ENCODE measurements at regions not wholly inside any gene's neighbourhood (a gene's known extent, or its start where the extent isn't known, plus 50 kb on each side); places are given as distances from the start of the nearest gene placed in this dataset.
A peak's percentile ranks its signal among the peaks of the same experiment; 100 is the strongest.

- Histone ChIP-seq H3K4me1 (ENCODE audit: control insufficient read depth, insufficient read depth, low read length) (peaks cover 5% of the 10 kb centered on the region), H3K9ac (ENCODE audit: low read length) (no peak overlapping the region), H3K27me3 (replicated peaks; ENCODE audit: control insufficient read depth, insufficient read depth, low read length) (no peaks in the 10 kb centered on the region), H3K36me3 (ENCODE audit: control insufficient read depth, insufficient read depth, low read length, severe bottlenecking) (no peaks in the 10 kb centered on the region), H3K4me3 (ENCODE audit: low read length) (no peak overlapping the region), H3K9me3 (ENCODE audit: control insufficient read depth, low read length) (no peaks in the 10 kb centered on the region)
- no peak for DNase-seq (ENCODE audit: low read depth)
Measured at GRCh38 chr3:25049304-25049703, 378.8 kb upstream of the RARB start.

GRCh38 chr3:25053360-25053759, 374.7 kb upstream of the RARB start:
- DNase-seq (ENCODE audit: low read depth), result no peak
- Histone ChIP-seq H3K9me3 (ENCODE audit: control insufficient read depth, low read length) (no peaks in the 10 kb centered on the region), H3K9ac (ENCODE audit: low read length) (no peak overlapping the region), H3K4me1 (ENCODE audit: control insufficient read depth, insufficient read depth, low read length) (peaks cover 15% of the 10 kb centered on the region), H3K4me3 (ENCODE audit: low read length) (no peak overlapping the region), H3K27me3 (replicated peaks; ENCODE audit: control insufficient read depth, insufficient read depth, low read length) (no peaks in the 10 kb centered on the region), H3K36me3 (ENCODE audit: control insufficient read depth, insufficient read depth, low read length, severe bottlenecking) (no peaks in the 10 kb centered on the region)

- H3K9me3 ChIP-seq (ENCODE audit: control insufficient read depth, low read length), result no peaks in the 10 kb centered on the region
- H3K9ac ChIP-seq (ENCODE audit: low read length), result no peak overlapping the region
- H3K4me3 ChIP-seq (ENCODE audit: low read length), result no peak overlapping the region
- no peaks in the 10 kb centered on the region for H3K27me3 ChIP-seq (replicated peaks; ENCODE audit: control insufficient read depth, insufficient read depth, low read length)
- DNase-seq (ENCODE audit: low read depth), result no peak
- H3K4me1 ChIP-seq (ENCODE audit: control insufficient read depth, insufficient read depth, low read length), result peaks cover 15% of the 10 kb centered on the region
- no peaks in the 10 kb centered on the region for H3K36me3 ChIP-seq (ENCODE audit: control insufficient read depth, insufficient read depth, low read length, severe bottlenecking)
Measured at GRCh38 chr3:25056036-25056755, 371.9 kb upstream of the RARB start.

GRCh38 chr3:25056803-25057351, 371.2 kb upstream of the RARB start:
- DNase-seq (ENCODE audit: low read depth), result no peak
- Histone ChIP-seq H3K9ac (ENCODE audit: low read length) (no peak overlapping the region), H3K9me3 (ENCODE audit: control insufficient read depth, low read length) (no peaks in the 10 kb centered on the region), H3K27me3 (replicated peaks; ENCODE audit: control insufficient read depth, insufficient read depth, low read length) (no peaks in the 10 kb centered on the region), H3K36me3 (ENCODE audit: control insufficient read depth, insufficient read depth, low read length, severe bottlenecking) (no peaks in the 10 kb centered on the region), H3K4me1 (ENCODE audit: control insufficient read depth, insufficient read depth, low read length) (peaks cover 15% of the 10 kb centered on the region), H3K4me3 (ENCODE audit: low read length) (no peak overlapping the region)

GRCh38 chr3:25057379-25057778, 370.7 kb upstream of the RARB start:
- no peak overlapping the region for H3K4me3 ChIP-seq (ENCODE audit: low read length)
- H3K36me3 ChIP-seq (ENCODE audit: control insufficient read depth, insufficient read depth, low read length, severe bottlenecking), result no peaks in the 10 kb centered on the region
- no peaks in the 10 kb centered on the region for H3K9me3 ChIP-seq (ENCODE audit: control insufficient read depth, low read length)
- peaks cover 15% of the 10 kb centered on the region for H3K4me1 ChIP-seq (ENCODE audit: control insufficient read depth, insufficient read depth, low read length)
- DNase-seq (ENCODE audit: low read depth), result no peak
- no peak overlapping the region for H3K9ac ChIP-seq (ENCODE audit: low read length)
- no peaks in the 10 kb centered on the region for H3K27me3 ChIP-seq (replicated peaks; ENCODE audit: control insufficient read depth, insufficient read depth, low read length)

GRCh38 chr3:25064681-25065080, 363.4 kb upstream of the RARB start:
- no peaks in the 10 kb centered on the region for H3K9me3 ChIP-seq (ENCODE audit: control insufficient read depth, low read length)

GRCh38 chr3:25069970-25070369, 358.1 kb upstream of the RARB start:
- Histone ChIP-seq H3K27me3 (replicated peaks; ENCODE audit: control insufficient read depth, insufficient read depth, low read length) (no peaks in the 10 kb centered on the region), H3K4me1 (ENCODE audit: control insufficient read depth, insufficient read depth, low read length) (no peaks in the 10 kb centered on the region), H3K4me3 (ENCODE audit: low read length) (no peak overlapping the region), H3K36me3 (ENCODE audit: control insufficient read depth, insufficient read depth, low read length, severe bottlenecking) (no peaks in the 10 kb centered on the region), H3K9ac (ENCODE audit: low read length) (no peak overlapping the region), H3K9me3 (ENCODE audit: control insufficient read depth, low read length) (no peaks in the 10 kb centered on the region)
- DNase-seq (ENCODE audit: low read depth), result no peak

More at GRCh38 chr3:25064681-25065080, 363.4 kb upstream of the RARB start:
- no peak overlapping the region for H3K9ac ChIP-seq (ENCODE audit: low read length)
- no peaks in the 10 kb centered on the region for H3K27me3 ChIP-seq (replicated peaks; ENCODE audit: control insufficient read depth, insufficient read depth, low read length)
- H3K4me1 ChIP-seq (ENCODE audit: control insufficient read depth, insufficient read depth, low read length), result no peaks in the 10 kb centered on the region
- H3K36me3 ChIP-seq (ENCODE audit: control insufficient read depth, insufficient read depth, low read length, severe bottlenecking), result no peaks in the 10 kb centered on the region
- no peak overlapping the region for H3K4me3 ChIP-seq (ENCODE audit: low read length)
- peak; percentile 39 for DNase-seq (ENCODE audit: low read depth)

GRCh38 chr3:25071846-25072245, 356.2 kb upstream of the RARB start:
- Histone ChIP-seq H3K4me1 (ENCODE audit: control insufficient read depth, insufficient read depth, low read length) (no peaks in the 10 kb centered on the region), H3K4me3 (ENCODE audit: low read length) (no peak overlapping the region), H3K36me3 (ENCODE audit: control insufficient read depth, insufficient read depth, low read length, severe bottlenecking) (no peaks in the 10 kb centered on the region), H3K27me3 (replicated peaks; ENCODE audit: control insufficient read depth, insufficient read depth, low read length) (no peaks in the 10 kb centered on the region), H3K9ac (ENCODE audit: low read length) (no peak overlapping the region), H3K9me3 (ENCODE audit: control insufficient read depth, low read length) (no peaks in the 10 kb centered on the region)
- DNase-seq (ENCODE audit: low read depth), result no peak

- Histone ChIP-seq H3K4me1 (ENCODE audit: control insufficient read depth, insufficient read depth, low read length) (no peaks in the 10 kb centered on the region), H3K36me3 (ENCODE audit: control insufficient read depth, insufficient read depth, low read length, severe bottlenecking) (no peaks in the 10 kb centered on the region), H3K9ac (ENCODE audit: low read length) (no peak overlapping the region), H3K27me3 (replicated peaks; ENCODE audit: control insufficient read depth, insufficient read depth, low read length) (no peaks in the 10 kb centered on the region), H3K9me3 (ENCODE audit: control insufficient read depth, low read length) (no peaks in the 10 kb centered on the region), H3K4me3 (ENCODE audit: low read length) (no peak overlapping the region)
- no peak for DNase-seq (ENCODE audit: low read depth)
Measured at GRCh38 chr3:25073423-25073822, 354.6 kb upstream of the RARB start.

GRCh38 chr3:25074149-25074548, 353.9 kb upstream of the RARB start:
- no peak for DNase-seq (ENCODE audit: low read depth)
- Histone ChIP-seq H3K36me3 (ENCODE audit: control insufficient read depth, insufficient read depth, low read length, severe bottlenecking) (no peaks in the 10 kb centered on the region), H3K27me3 (replicated peaks; ENCODE audit: control insufficient read depth, insufficient read depth, low read length) (no peaks in the 10 kb centered on the region), H3K9me3 (ENCODE audit: control insufficient read depth, low read length) (no peaks in the 10 kb centered on the region), H3K4me3 (ENCODE audit: low read length) (no peak overlapping the region), H3K4me1 (ENCODE audit: control insufficient read depth, insufficient read depth, low read length) (no peaks in the 10 kb centered on the region), H3K9ac (ENCODE audit: low read length) (no peak overlapping the region)

- H3K27me3 ChIP-seq (replicated peaks; ENCODE audit: control insufficient read depth, insufficient read depth, low read length), result no peaks in the 10 kb centered on the region
- H3K36me3 ChIP-seq (ENCODE audit: control insufficient read depth, insufficient read depth, low read length, severe bottlenecking), result no peaks in the 10 kb centered on the region
- DNase-seq (ENCODE audit: low read depth), result no peak
- no peak overlapping the region for H3K9ac ChIP-seq (ENCODE audit: low read length)
- no peak overlapping the region for H3K4me3 ChIP-seq (ENCODE audit: low read length)
- no peaks in the 10 kb centered on the region for H3K4me1 ChIP-seq (ENCODE audit: control insufficient read depth, insufficient read depth, low read length)
- H3K9me3 ChIP-seq (ENCODE audit: control insufficient read depth, low read length), result no peaks in the 10 kb centered on the region
Measured at GRCh38 chr3:25080461-25080860, 347.6 kb upstream of the RARB start.

- Histone ChIP-seq H3K9ac (ENCODE audit: low read length) (no peak overlapping the region), H3K4me3 (ENCODE audit: low read length) (no peak overlapping the region), H3K9me3 (ENCODE audit: control insufficient read depth, low read length) (no peaks in the 10 kb centered on the region), H3K36me3 (ENCODE audit: control insufficient read depth, insufficient read depth, low read length, severe bottlenecking) (no peaks in the 10 kb centered on the region), H3K4me1 (ENCODE audit: control insufficient read depth, insufficient read depth, low read length) (no peaks in the 10 kb centered on the region), H3K27me3 (replicated peaks; ENCODE audit: control insufficient read depth, insufficient read depth, low read length) (no peaks in the 10 kb centered on the region)
- DNase-seq (ENCODE audit: low read depth), result no peak
Measured at GRCh38 chr3:25084016-25084415, 344.0 kb upstream of the RARB start.
